Activated CD8-positive, alpha-beta memory T cell treated with anti-CD3 and anti-CD28 coated beads, Interleukin-2, amount 50 U/mL, for 24 hours (primary cell): ENCODE measurements at regions not wholly inside any gene's neighbourhood (a gene's known extent, or its start where the extent isn't known, plus 50 kb on each side); places are given as distances from the start of the nearest gene placed in this dataset.

Experiments used
- DNase-seq: peaks from one replicate; pipeline ENCODE4 v3.0.0-alpha.2; 2020; ENCODE audit errors: extremely low read depth

- DNase-seq: no peak
Measured at GRCh38 chrY:19148783-19149182, 375.2 kb upstream of the HSFY2 start.

GRCh38 chrY:19146296-19146695, 372.8 kb upstream of the HSFY2 start:
- DNase-seq: no peak

DNA sequence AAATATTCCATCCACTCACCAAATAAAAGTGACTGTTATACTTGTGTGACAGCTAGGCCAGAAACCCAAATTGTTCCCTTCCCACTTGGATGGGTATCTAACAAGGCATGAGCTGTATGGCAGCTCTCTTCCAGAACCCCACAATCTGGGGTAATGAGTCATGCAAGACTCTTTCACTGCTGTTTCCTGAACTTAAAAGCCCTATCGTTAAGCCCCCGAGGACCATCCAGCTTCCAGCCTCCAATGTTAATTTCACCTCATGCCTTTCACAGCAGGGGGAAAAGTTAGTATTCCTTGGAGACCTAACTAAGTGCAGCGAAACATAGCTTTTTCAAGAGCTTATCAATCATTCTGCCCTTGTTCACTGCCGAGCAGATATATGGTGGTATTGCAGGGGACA, 368.6 kb upstream of the HSFY2 start:
- no peak for DNase-seq

- no peak for DNase-seq
Measured at GRCh38 chrY:19140285-19140920, 366.9 kb upstream of the HSFY2 start.

- DNase-seq: no peak
Measured at GRCh38 chrY:19134426-19134825, 360.9 kb upstream of the HSFY2 start.

- DNase-seq: no peak
Measured at GRCh38 chrY:19130569-19131358, 357.2 kb upstream of the HSFY2 start.

DNA sequence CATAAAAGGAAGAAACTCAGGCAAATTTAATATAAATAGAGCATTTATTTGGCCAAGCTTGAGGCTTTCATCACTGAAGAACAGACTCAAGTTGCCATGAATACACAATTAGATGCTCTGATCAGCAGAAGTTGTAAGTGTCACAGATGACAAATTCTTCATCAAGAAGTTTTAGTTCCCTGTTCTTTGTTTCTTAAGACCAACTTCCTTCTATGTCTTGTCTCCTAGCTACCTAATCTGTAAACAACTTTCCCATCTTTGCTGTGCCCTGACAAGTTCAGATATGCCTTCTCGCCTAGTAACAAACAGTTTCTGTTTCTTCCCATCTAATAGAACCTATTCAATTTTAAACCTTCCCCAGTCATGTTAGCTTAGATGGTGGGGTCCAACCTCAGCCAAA, 353.4 kb upstream of the HSFY2 start:
- no peak for DNase-seq

DNA sequence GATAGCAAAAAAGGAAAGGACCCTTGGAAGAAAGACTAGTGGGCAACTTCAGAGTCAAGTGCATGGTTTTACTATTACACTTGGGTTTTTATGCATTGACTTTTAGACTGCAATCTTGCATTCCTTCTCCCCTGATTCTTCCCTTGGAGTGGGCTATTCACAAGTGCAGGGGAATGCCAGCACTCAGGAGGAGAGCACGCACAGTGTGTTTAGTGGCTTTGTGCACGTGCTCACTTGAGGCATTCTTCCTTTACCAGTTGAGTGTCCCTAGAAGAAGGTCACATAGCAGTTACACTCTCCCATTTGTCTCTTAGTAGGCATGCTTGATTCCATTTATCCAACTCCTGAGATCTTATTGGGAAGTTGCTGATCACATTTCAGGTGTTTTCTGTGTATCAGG, 351.1 kb upstream of the HSFY2 start:
- no peak for DNase-seq

GRCh38 chrY:19122450-19122849, 348.9 kb upstream of the HSFY2 start:
- DNase-seq: no peak

DNA sequence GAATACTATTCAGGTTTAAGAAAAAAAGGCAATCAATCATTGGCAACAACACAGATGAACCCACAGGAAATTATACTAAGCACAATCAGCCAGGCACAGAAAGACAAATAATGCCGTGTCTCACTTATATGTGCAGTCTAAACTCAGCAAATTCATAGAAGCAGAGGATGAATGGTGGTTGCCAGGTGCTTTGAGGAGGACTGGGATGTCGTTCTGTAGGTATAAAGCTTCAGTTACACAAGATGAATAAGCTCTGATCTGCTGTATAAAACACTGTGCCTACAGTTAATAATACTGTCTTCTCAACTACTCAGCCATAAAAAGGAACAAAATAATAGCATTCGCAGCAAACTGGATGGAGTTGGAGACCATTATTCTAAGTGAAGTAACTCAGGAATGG, 324.8 kb upstream of the HSFY2 start:
- no peak for DNase-seq

DNA sequence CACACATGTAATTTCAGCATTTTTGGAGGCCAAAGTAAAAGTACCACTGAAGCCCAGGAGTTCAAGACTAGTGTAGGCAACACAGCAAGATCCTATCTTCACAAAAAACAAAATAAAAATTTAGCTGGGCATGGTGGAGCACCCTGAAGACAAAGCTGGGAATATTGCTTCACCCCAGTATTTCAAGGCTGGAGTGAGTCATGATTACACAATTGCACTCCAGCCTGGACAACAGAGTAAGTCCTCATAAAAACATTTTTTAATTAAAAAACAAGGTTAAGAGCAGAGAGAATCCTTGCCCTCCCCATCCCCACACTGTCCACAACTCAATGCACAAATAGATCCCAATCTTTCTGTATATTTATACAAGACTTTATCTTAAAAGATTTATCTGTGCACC, 321.9 kb upstream of the HSFY2 start:
- DNase-seq: no peak

DNA sequence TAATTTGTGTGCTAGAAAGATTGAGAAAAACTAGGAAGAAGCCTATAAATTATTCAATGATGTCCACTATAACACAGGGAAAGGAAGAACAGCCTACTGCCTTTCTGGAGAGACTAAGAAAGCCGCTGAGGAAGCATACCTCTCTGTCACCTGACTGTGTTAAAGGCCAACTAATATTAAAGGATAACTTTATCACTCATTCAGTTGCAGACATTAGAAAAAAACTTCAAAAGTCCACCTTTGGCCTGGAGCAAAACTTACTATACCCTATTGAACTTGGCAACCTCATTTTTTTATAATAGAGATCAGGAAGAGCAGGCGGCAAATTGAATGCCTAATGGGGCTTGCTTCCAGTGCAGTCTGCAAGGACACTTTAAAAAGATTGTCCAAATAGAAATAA, 309.5 kb upstream of the HSFY2 start:
- no peak for DNase-seq

DNA sequence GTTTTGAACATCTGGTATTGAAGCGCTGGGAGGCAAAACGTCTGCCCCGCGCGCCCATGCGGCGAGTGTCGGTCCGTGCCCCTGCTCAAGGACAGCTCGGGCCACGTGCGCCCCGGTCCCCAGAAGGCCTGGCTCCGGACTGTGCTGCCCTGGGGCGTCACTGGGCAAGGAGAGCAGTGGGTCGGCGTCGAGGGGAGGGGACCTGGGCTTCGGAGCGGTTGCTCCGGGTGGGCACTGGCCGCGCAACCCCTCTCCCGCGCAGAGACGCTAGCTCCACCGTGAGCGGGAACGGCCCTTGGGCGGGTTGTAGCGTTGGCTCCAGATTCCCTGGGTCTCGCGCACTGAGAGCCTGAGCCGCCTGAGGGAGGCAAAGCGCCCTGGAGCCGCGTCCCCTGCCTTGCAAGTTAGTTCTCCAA, 304.2 kb upstream of the HSFY2 start:
- DNase-seq: no peak

DNA sequence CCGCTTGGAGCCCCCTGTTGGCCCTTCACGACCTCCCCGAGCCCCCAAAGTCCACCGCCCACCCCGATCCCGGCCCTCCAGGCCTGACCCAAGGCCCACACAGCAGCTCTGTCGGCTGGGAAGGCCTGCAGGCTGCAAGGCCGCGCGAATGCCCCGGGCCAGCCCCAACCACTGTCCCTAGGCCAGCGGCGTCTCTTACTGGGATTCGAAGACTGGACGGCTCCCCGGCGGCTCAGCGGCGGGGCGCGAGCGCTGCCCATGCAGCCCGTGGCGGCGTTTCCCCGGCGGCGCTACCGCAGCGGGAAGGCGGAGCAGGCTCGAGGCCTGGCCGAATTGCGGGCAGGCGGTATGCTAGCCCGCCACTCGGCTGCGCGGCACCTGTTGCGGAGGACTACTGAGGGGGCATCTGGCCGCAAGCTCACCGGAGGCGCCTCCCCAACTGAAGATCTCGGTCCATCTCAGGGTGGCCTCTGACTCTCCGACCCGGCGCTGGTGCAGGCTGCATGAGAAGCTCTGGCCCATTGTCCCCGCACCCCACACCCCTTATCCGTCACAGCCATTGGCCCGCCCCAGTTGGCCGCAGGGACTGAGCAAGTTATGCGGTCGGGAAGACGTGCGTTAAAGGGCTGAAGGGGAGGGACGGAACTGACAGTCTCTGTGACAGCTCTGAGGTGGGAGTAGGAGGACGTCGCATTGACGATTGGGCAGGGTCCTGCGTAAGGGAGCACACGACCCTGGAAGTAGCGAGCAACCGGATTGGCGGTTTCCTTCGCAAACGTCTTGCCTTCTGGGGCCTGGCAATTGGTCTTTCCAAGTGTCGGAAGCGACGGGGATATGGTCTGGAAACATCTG, 303.5 kb upstream of the HSFY2 start:
- no peak for DNase-seq

- no peak for DNase-seq
Measured at GRCh38 chrY:19075471-19076253, 302.1 kb upstream of the HSFY2 start.

DNA sequence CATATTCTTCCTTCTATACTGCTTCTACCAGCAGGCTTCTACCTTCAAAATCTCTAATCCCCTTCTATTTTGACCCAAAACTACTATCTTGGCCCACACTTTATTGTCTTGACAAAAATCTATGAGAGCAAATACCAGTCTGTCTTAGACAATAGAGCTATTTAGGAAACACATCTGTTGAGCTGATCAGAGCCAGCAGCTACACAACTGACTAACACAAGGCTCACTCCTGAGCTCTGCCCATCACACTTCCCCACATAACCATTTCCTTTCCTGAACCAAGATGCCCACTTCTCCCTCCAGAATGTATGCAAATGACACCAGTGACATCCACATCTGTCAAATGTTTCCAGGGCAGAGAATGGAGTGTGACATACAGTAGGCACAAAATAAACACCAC, 293.9 kb upstream of the HSFY2 start:
- no peak for DNase-seq

DNA sequence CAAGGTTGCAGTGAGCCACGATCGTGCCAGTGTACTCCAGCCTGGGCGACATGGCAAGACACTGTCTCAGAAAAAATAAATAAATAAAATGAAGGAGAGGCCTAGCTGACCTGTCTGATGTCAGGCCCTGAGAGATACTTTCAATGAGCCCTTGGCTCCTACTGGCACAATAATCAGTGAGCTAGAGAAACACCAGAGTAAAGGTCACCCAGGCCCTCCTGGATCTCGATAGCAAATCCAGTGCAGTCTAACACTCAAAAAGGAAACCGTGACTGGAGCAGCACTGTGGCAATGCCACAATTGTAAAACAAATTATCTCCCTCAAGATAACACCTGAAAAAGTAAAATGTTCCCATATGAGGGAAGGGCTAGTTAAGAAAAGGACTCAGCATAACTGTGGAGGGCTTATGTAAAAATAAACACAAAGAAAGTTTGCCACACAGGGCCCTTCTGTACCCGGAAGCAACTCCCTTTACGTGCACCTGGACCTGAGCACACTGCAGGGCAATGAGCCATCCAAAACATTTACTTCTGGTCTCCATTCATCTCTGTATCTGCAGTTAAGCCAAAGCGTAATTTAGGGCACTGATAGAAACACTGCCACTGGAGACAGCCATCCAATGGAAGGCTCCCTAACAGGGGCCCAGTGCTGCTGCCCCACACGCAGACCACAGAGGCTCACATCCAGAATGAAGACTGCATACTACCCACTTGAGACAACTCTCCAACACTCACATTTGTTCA, 293.1 kb upstream of the HSFY2 start:
- no peak for DNase-seq

- DNase-seq: no peak
Measured at GRCh38 chrY:19065119-19065518, 291.6 kb upstream of the HSFY2 start.

DNA sequence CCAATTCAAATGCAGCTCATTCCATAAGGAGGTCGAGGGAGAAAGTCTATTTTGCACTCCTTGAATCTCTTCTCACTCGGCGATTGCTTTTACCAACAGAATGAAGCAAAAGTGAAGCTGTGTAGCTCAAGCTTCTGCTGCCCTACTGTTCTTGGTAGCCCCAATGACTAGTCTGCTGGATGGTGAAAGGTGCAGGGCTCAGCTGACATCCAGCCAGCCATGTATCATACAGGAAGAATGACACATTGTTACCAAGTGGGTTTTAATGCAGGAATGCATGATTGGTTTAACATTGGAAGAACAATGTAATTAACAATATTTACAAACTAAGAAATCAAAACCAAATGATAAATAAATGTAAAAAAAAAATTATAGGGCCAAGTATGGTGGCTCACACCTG, 286.2 kb upstream of the HSFY2 start:
- DNase-seq: no peak

GRCh38 chrY:19058831-19059370, 285.4 kb upstream of the HSFY2 start:
- no peak for DNase-seq

DNA sequence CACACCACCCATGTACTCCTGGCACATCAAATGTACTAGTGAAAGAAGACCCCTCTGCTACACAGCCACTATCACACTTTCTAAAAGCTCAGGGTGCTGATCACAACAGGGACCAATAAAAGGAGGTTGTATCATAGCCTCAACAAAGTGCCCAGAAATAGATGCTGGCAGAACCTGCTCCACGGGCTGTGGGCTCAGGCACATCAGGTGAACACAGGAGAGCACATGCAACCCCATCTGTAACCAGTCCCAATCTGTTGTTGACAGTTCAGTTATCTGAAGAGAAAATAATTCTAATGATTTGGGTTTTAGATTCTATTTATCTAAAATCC, 282.6 kb upstream of the HSFY2 start:
- DNase-seq: no peak
